Colonic mucosa (tissue), 4 donors: ENCODE measurements at regions not wholly inside any gene's neighbourhood (a gene's known extent, or its start where the extent isn't known, plus 50 kb on each side); places are given as distances from the start of the nearest gene placed in this dataset.

Experiments used
- DNase-seq: peaks from one replicate; pipeline ENCODE4 v3.0.0-alpha.2; 2020
- H3K27ac ChIP-seq: fragments of 200-600 bp; one replicate; pipeline ENCODE4 v1.8.0; 2021
- H3K27me3 ChIP-seq: fragments of 200-600 bp; one replicate; pipeline ENCODE4 v1.8.0; 2021
- H3K36me3 ChIP-seq: fragments of 200-600 bp; one replicate; pipeline ENCODE4 v1.8.0; 2021
- H3K4me1 ChIP-seq: fragments of 200-600 bp; one replicate; pipeline ENCODE4 v1.8.0; 2021; ENCODE audit warnings: mild to moderate bottlenecking
- H3K4me3 ChIP-seq: fragments of 200-600 bp; one replicate; pipeline ENCODE4 v1.8.0; 2021
- H3K9ac ChIP-seq, 2 donors: one replicate each; pipeline ENCODE4 v1.7.0; 2013; ENCODE audit warnings: control low read depth in 2 of 2, low read depth in 2 of 2, low read length in 2 of 2
- H3K9me3 ChIP-seq: fragments of 200-600 bp; one replicate; pipeline ENCODE4 v1.8.0; 2021
- intact Hi-C: fragments of 100-400 bp; cut with DNase I; formaldehyde crosslinking; loops from one replicate; pipeline ENCODE4 v1.14.1; 2022
- TF ChIP-seq, protein P1 (sequence below): fragments of 200-600 bp; IDR thresholded peaks from one replicate; pipeline ENCODE4 v1.8.0; 2022; ENCODE audit warnings: antibody characterized with exemption, mild to moderate bottlenecking
- donor health status: healthy.
- donor health status: DM: no; HTN: no; CAD: no.
- donor health status: DM: no; HTN: no; CAD: no.

- DNase-seq: no peak
- no peak overlapping the region for H3K4me3 ChIP-seq
- no peaks in the 10 kb centered on the region for H3K36me3 ChIP-seq
- TF ChIP-seq, protein P1, sequence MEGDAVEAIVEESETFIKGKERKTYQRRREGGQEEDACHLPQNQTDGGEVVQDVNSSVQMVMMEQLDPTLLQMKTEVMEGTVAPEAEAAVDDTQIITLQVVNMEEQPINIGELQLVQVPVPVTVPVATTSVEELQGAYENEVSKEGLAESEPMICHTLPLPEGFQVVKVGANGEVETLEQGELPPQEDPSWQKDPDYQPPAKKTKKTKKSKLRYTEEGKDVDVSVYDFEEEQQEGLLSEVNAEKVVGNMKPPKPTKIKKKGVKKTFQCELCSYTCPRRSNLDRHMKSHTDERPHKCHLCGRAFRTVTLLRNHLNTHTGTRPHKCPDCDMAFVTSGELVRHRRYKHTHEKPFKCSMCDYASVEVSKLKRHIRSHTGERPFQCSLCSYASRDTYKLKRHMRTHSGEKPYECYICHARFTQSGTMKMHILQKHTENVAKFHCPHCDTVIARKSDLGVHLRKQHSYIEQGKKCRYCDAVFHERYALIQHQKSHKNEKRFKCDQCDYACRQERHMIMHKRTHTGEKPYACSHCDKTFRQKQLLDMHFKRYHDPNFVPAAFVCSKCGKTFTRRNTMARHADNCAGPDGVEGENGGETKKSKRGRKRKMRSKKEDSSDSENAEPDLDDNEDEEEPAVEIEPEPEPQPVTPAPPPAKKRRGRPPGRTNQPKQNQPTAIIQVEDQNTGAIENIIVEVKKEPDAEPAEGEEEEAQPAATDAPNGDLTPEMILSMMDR: no peak
- H3K27me3 ChIP-seq: no peaks in the 10 kb centered on the region
- no peak overlapping the region for H3K27ac ChIP-seq
- H3K9me3 ChIP-seq: no peaks in the 10 kb centered on the region
- H3K4me1 ChIP-seq: no peaks in the 10 kb centered on the region
- no peak overlapping the region for H3K9ac ChIP-seq
- intact Hi-C loops: no loop called here
Observed at GRCh38 chr14:39755269-39755878, 323.1 kb upstream of the FBXO33 start.

GRCh38 chr14:39740454-39740853 is 308.2 kb upstream of the FBXO33 start:
- DNase-seq: no peak
- TF ChIP-seq, protein P1: no peak
- intact Hi-C loops: no loop called here
- H3K9me3 ChIP-seq: no peaks in the 10 kb centered on the region
- no peaks in the 10 kb centered on the region for H3K27me3 ChIP-seq
- H3K4me3 ChIP-seq: no peak overlapping the region
- H3K36me3 ChIP-seq: no peaks in the 10 kb centered on the region
- H3K4me1 ChIP-seq: no peaks in the 10 kb centered on the region
- no peak overlapping the region for H3K9ac ChIP-seq
- no peak overlapping the region for H3K27ac ChIP-seq

DNA sequence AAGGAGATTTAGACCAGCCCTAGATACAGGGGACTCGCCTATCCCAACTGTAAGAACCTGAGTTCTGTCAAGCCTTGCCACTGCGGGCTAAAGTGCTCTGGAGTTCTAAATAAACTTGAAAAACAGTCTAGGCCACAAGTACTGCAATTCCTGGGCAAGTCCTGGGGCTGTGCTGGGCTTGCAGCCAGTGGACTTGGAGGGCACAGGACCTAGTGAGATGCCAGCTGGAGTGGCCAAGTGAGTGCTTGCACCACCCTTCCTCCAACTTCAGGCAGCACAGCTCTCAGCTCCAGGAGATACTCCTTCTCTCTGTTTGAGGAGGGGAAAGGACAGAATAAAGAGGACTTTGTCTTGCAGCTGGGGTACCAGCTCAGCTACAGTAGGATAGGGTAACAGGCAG is 307.6 kb upstream of the FBXO33 start:
- DNase-seq: no peak
- TF ChIP-seq, protein P1: no peak
- H3K27me3 ChIP-seq: no peaks in the 10 kb centered on the region
- no peaks in the 10 kb centered on the region for H3K9me3 ChIP-seq
- H3K4me1 ChIP-seq: no peaks in the 10 kb centered on the region
- no peak overlapping the region for H3K9ac ChIP-seq
- no peak overlapping the region for H3K27ac ChIP-seq
- no peaks in the 10 kb centered on the region for H3K36me3 ChIP-seq
- intact Hi-C loops: no loop called here
- H3K4me3 ChIP-seq: no peak overlapping the region

GRCh38 chr14:39734306-39734705 is 302.1 kb upstream of the FBXO33 start:
- Histone ChIP-seq H3K9ac (no peak overlapping the region), H3K9me3 (no peaks in the 10 kb centered on the region), H3K36me3 (no peaks in the 10 kb centered on the region), H3K27me3 (no peaks in the 10 kb centered on the region), H3K27ac (no peak overlapping the region), H3K4me1 (no peaks in the 10 kb centered on the region), H3K4me3 (no peak overlapping the region)
- TF ChIP-seq, protein P1: no peak
- intact Hi-C loops: no loop called here
- DNase-seq: no peak

GRCh38 chr14:39733741-39734140 is 301.5 kb upstream of the FBXO33 start:
- H3K9ac ChIP-seq: no peak overlapping the region
- TF ChIP-seq, protein P1: no peak
- intact Hi-C loops: no loop called here
- H3K36me3 ChIP-seq: no peaks in the 10 kb centered on the region
- no peaks in the 10 kb centered on the region for H3K27me3 ChIP-seq
- no peak overlapping the region for H3K27ac ChIP-seq
- H3K9me3 ChIP-seq: no peaks in the 10 kb centered on the region
- H3K4me1 ChIP-seq: no peaks in the 10 kb centered on the region
- H3K4me3 ChIP-seq: no peak overlapping the region
- no peak for DNase-seq
